ENCODE measurements at regions not wholly inside any gene's neighbourhood (a gene's known extent, or its start where the extent isn't known, plus 50 kb on each side); places are given as distances from the start of the nearest gene placed in this dataset.

DNA sequence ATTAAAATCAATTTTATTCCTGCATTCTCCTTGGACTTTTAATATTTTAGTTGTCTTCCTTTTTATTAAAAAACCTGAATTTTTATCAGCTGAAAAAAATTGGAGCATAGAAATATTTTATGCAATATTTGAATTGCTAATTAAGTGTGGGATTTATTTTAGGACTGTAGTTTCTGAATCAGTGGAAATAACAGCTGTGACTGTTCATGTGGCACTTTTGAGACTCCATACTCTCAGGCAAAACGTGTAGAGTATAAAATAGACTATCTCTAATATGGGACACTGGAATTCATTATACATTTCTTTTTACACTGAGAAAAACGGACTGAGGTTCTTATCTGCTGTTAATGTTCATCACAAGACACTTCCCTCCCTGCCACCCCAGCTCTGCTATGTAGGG lies 558.3 kb upstream of the TPK1 start:
- Histone ChIP-seq H3K36me3 (ENCODE audit: control insufficient read depth in 2 of 2, extremely low read depth in 1 of 2, insufficient read depth in 2 of 2, low read length in 2 of 2) (no peaks in the 10 kb centered on the region), H2AFZ (ENCODE audit: control insufficient read depth, low read length) (no peak overlapping the region), H4K20me1 (ENCODE audit: control insufficient read depth, extremely low read depth, insufficient read depth, low read length) (no peaks in the 10 kb centered on the region), H3K4me1 (ENCODE audit: control insufficient read depth, extremely low read depth, insufficient read depth, low read length) (no peaks in the 10 kb centered on the region), H3K79me2 (ENCODE audit: control insufficient read depth, insufficient read depth, low read length) (no peaks in the 10 kb centered on the region), H3K4me2 (ENCODE audit: control insufficient read depth, extremely low read depth, insufficient read depth, low read depth, low read length) (no peak overlapping the region), H3K27ac (ENCODE audit: control insufficient read depth, insufficient read depth, low read length) (no peak overlapping the region), H3K4me3 (ENCODE audit: control insufficient read depth in 2 of 3, extremely low read depth in 1 of 3, insufficient read depth in 2 of 3, low read depth in 1 of 3, low read length in 3 of 3) (no peak overlapping the region), H3K27me3 (ENCODE audit: control insufficient read depth, extremely low read depth, insufficient read depth, low read length) (no peaks in the 10 kb centered on the region), H3K9me1 (ENCODE audit: control insufficient read depth, extremely low read depth, insufficient read depth, low read length) (no peaks in the 10 kb centered on the region), H3K9me3 (ENCODE audit: control insufficient read depth, low read depth, low read length) (no peaks in the 10 kb centered on the region), H3K9ac (ENCODE audit: control insufficient read depth, extremely low read depth, insufficient read depth, low read length) (no peak overlapping the region)
- FAIRE-seq = no peak
- no peak for DNase-seq (ENCODE audit: low read depth, low spot score)
- TF ChIP-seq, protein P1, sequence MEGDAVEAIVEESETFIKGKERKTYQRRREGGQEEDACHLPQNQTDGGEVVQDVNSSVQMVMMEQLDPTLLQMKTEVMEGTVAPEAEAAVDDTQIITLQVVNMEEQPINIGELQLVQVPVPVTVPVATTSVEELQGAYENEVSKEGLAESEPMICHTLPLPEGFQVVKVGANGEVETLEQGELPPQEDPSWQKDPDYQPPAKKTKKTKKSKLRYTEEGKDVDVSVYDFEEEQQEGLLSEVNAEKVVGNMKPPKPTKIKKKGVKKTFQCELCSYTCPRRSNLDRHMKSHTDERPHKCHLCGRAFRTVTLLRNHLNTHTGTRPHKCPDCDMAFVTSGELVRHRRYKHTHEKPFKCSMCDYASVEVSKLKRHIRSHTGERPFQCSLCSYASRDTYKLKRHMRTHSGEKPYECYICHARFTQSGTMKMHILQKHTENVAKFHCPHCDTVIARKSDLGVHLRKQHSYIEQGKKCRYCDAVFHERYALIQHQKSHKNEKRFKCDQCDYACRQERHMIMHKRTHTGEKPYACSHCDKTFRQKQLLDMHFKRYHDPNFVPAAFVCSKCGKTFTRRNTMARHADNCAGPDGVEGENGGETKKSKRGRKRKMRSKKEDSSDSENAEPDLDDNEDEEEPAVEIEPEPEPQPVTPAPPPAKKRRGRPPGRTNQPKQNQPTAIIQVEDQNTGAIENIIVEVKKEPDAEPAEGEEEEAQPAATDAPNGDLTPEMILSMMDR (optimal IDR thresholded peaks at IDR 0.05 in 1 of 3, IDR thresholded peaks at IDR 0.05 in 1 of 3, conservative IDR thresholded peaks at IDR 0.05 in 1 of 3; ENCODE audit: extremely low read depth in 1 of 3, insufficient read depth in 2 of 3, low read length in 3 of 3) = no peak
- no peak for TF ChIP-seq EZH2 (IDR thresholded peaks at IDR 0.05; ENCODE audit: low read length)
- dilution Hi-C loops (cut with MboI; ENCODE audit: extremely low pct_ligation_motif_present, low sequenced_read_pairs) = no loop called here

DNA sequence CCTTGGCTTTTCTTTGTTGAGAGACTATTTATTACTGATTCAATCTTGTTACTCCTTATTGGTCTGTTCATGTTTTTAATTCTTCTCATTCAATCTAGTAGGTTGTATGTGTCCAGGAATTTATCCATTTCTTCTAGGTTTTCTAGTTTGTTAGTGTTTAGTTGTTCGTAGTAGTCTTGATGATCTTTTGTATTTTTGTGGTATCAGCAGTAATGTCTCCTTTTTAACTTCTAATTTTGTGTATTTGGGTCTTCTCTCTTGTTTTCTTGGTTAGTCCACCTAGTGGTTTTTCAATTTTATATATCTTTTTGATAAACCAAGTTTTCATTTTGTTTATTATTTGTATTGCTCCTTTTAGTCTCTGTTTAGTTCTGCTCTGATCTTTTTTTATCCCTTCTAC lies 546.9 kb upstream of the TPK1 start:
- H2AFZ ChIP-seq (ENCODE audit: control insufficient read depth, low read length) = no peak overlapping the region
- no peak overlapping the region for H3K27ac ChIP-seq (ENCODE audit: control insufficient read depth, insufficient read depth, low read length)
- no peaks in the 10 kb centered on the region for H3K9me3 ChIP-seq (ENCODE audit: control insufficient read depth, low read depth, low read length)
- H3K9ac ChIP-seq (ENCODE audit: control insufficient read depth, extremely low read depth, insufficient read depth, low read length) = no peak overlapping the region
- no peak for TF ChIP-seq EZH2 (IDR thresholded peaks at IDR 0.05; ENCODE audit: low read length)
- TF ChIP-seq, protein P1 (optimal IDR thresholded peaks at IDR 0.05 in 1 of 3, IDR thresholded peaks at IDR 0.05 in 1 of 3, conservative IDR thresholded peaks at IDR 0.05 in 1 of 3; ENCODE audit: extremely low read depth in 1 of 3, insufficient read depth in 2 of 3, low read length in 3 of 3) = no peak
- no peak for FAIRE-seq
- H3K9me1 ChIP-seq (ENCODE audit: control insufficient read depth, extremely low read depth, insufficient read depth, low read length) = no peaks in the 10 kb centered on the region
- no peaks in the 10 kb centered on the region for H4K20me1 ChIP-seq (ENCODE audit: control insufficient read depth, extremely low read depth, insufficient read depth, low read length)
- H3K4me2 ChIP-seq (ENCODE audit: control insufficient read depth, extremely low read depth, insufficient read depth, low read depth, low read length) = no peak overlapping the region
- H3K79me2 ChIP-seq (ENCODE audit: control insufficient read depth, insufficient read depth, low read length) = no peaks in the 10 kb centered on the region
- DNase-seq (ENCODE audit: low read depth, low spot score) = no peak
- H3K4me3 ChIP-seq (ENCODE audit: control insufficient read depth in 2 of 3, extremely low read depth in 1 of 3, insufficient read depth in 2 of 3, low read depth in 1 of 3, low read length in 3 of 3) = no peak overlapping the region
- no peaks in the 10 kb centered on the region for H3K36me3 ChIP-seq (ENCODE audit: control insufficient read depth in 2 of 2, extremely low read depth in 1 of 2, insufficient read depth in 2 of 2, low read length in 2 of 2)
- dilution Hi-C loops (cut with MboI; ENCODE audit: extremely low pct_ligation_motif_present, low sequenced_read_pairs) = no loop called here
- no peaks in the 10 kb centered on the region for H3K4me1 ChIP-seq (ENCODE audit: control insufficient read depth, extremely low read depth, insufficient read depth, low read length)
- H3K27me3 ChIP-seq (ENCODE audit: control insufficient read depth, extremely low read depth, insufficient read depth, low read length) = no peaks in the 10 kb centered on the region

Measured in keratinocyte (primary cell).